ENCODE measurements at regions not wholly inside any gene's neighbourhood (a gene's known extent, or its start where the extent isn't known, plus 50 kb on each side); places are given as distances from the start of the nearest gene placed in this dataset.

DNA sequence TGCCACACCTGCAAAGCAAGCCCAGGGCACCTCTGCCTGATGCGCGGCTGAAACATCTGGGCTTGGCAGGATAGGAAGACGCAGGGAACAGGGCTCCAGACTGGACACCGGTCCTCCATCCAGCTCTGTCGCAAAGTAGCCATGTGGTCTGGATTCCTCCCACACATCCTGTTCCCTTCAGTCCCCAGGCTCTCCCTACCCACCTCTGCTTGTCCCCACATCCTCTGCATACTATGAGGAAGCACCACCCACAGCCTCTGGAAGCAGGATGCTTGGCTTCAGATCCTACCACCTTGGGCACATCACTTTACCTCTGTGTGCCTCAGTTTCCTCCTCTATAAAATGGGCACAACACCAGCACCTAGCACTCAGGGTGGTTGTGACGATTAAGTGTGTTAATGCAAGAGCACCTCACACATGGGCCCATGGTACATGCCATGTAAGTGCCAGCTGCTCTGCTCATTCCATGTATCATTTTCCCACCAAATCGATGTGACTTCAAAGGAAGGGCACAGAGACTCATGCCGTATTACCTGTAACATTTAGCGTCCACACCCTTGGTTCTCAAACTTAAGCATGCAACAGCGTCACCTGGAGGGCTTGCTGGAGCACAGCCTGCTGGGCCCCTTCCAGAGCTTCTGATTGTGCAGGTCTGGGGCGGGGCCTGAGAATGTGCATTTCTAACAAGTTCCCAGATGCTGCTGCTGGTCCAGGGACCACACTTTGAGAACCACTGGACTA lies 138.6 kb upstream of the SDK2 start (continued):
- TF ChIP-seq, protein P1, sequence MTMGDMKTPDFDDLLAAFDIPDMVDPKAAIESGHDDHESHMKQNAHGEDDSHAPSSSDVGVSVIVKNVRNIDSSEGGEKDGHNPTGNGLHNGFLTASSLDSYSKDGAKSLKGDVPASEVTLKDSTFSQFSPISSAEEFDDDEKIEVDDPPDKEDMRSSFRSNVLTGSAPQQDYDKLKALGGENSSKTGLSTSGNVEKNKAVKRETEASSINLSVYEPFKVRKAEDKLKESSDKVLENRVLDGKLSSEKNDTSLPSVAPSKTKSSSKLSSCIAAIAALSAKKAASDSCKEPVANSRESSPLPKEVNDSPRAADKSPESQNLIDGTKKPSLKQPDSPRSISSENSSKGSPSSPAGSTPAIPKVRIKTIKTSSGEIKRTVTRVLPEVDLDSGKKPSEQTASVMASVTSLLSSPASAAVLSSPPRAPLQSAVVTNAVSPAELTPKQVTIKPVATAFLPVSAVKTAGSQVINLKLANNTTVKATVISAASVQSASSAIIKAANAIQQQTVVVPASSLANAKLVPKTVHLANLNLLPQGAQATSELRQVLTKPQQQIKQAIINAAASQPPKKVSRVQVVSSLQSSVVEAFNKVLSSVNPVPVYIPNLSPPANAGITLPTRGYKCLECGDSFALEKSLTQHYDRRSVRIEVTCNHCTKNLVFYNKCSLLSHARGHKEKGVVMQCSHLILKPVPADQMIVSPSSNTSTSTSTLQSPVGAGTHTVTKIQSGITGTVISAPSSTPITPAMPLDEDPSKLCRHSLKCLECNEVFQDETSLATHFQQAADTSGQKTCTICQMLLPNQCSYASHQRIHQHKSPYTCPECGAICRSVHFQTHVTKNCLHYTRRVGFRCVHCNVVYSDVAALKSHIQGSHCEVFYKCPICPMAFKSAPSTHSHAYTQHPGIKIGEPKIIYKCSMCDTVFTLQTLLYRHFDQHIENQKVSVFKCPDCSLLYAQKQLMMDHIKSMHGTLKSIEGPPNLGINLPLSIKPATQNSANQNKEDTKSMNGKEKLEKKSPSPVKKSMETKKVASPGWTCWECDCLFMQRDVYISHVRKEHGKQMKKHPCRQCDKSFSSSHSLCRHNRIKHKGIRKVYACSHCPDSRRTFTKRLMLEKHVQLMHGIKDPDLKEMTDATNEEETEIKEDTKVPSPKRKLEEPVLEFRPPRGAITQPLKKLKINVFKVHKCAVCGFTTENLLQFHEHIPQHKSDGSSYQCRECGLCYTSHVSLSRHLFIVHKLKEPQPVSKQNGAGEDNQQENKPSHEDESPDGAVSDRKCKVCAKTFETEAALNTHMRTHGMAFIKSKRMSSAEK (CRISPR knock-in tag; IDR thresholded peaks at IDR 0.05; ENCODE audit: borderline replicate concordance) = no peak

DNA sequence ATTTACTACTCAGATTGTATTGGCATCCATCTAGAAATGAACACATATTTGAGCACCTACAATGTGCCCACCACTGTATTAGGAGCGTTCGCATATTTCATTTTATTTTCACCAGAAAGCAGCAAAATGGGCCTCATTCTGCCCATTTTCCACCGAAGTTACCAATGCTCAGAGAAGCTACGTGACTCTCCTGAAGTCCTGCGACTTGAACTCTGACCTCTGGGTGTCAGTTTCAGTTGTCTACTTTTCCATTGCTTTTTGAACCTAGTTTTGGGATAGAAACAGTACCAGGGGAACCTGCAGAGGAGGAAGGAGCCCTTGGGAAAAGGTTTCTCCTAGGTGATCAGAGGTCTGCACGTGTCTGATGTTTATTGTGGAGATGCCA lies 139.1 kb upstream of the SDK2 start:
- ATAC-seq (no peak), DNase-seq (ENCODE audit: low spot score) (no peak)
- H3K4me3 Mint-ChIP-seq = no peak overlapping the region
- H3K27me3 Mint-ChIP-seq (ENCODE audit: low read depth) = peaks cover 7% of the 10 kb centered on the region; the same call in 1 of the 2 replicates
- ChIA-PET CTCF (interaction anchor here (0.6 to 4.4 kb wide), 13 partner anchors 17 to 167 kb away, joined by 3 to 30 read pairs (median 4); no protein-coding TSS in a partner anchor), POLR2A (no interaction called here)
- TF ChIP-seq, protein P2, sequence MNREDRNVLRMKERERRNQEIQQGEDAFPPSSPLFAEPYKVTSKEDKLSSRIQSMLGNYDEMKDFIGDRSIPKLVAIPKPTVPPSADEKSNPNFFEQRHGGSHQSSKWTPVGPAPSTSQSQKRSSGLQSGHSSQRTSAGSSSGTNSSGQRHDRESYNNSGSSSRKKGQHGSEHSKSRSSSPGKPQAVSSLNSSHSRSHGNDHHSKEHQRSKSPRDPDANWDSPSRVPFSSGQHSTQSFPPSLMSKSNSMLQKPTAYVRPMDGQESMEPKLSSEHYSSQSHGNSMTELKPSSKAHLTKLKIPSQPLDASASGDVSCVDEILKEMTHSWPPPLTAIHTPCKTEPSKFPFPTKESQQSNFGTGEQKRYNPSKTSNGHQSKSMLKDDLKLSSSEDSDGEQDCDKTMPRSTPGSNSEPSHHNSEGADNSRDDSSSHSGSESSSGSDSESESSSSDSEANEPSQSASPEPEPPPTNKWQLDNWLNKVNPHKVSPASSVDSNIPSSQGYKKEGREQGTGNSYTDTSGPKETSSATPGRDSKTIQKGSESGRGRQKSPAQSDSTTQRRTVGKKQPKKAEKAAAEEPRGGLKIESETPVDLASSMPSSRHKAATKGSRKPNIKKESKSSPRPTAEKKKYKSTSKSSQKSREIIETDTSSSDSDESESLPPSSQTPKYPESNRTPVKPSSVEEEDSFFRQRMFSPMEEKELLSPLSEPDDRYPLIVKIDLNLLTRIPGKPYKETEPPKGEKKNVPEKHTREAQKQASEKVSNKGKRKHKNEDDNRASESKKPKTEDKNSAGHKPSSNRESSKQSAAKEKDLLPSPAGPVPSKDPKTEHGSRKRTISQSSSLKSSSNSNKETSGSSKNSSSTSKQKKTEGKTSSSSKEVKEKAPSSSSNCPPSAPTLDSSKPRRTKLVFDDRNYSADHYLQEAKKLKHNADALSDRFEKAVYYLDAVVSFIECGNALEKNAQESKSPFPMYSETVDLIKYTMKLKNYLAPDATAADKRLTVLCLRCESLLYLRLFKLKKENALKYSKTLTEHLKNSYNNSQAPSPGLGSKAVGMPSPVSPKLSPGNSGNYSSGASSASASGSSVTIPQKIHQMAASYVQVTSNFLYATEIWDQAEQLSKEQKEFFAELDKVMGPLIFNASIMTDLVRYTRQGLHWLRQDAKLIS (CRISPR knock-in tag; IDR thresholded peaks at IDR 0.05; ENCODE audit: borderline replicate concordance) = no peak
- no peak overlapping the region for H3K27ac Mint-ChIP-seq
- H3K4me1 Mint-ChIP-seq = peaks cover 54% of the 10 kb centered on the region
- H3K9me3 Mint-ChIP-seq = peaks cover 17% of the 10 kb centered on the region
- peaks cover 2% of the 10 kb centered on the region; the same call in 1 of the 2 replicates for H3K36me3 Mint-ChIP-seq

DNA sequence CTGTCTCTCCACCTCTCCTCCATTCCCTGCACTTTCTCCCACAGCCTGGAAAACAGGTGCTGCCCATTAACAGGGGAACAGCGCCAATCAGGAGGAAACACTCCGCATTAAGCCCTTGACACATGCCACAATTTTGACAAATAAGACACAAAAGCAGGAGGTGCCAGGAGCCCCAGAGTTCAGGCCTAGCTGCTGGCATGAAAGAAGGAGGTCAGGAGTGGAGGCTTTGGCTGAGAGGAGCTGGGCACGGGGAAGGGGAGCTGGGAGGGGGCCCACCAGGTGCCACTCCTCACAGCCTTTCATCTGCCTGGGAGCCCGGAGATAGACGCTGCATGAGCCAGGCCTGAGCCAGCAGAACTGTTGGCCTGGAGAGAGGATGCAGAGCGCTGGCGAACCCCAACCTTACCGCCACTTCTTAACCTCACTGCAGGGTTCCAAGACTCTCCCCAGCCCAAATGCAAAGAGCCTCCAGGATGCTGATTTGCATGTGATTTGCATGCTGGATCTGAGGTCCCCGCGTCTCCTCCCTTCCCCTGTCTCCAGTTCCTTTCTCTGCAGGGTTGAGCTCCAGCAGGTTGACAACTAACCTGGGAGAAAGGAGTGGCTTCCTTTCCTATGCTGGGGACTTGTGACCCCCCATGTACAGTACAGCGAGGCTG lies 139.8 kb upstream of the SDK2 start:
- POLR2A ChIA-PET = interaction anchor here (1.1 kb wide), 1 partner anchor 37 kb away, joined by 3 read pairs; no protein-coding TSS in a partner anchor
- DNase-seq (ENCODE audit: low spot score) = no peak
- H3K4me1 Mint-ChIP-seq = peaks cover 55% of the 10 kb centered on the region
- TF ChIP-seq ZNF423 (CRISPR knock-in tag; IDR thresholded peaks at IDR 0.05) (peak; percentile 66), ZNF396 (CRISPR knock-in tag; IDR thresholded peaks at IDR 0.05; ENCODE audit: borderline replicate concordance) (no peak)
- no peak overlapping the region for H3K4me3 Mint-ChIP-seq
- CTCF ChIA-PET = interaction anchor here (0.6 to 4.4 kb wide), 14 partner anchors 11 to 225 kb away, joined by 3 to 30 read pairs (median 4); no protein-coding TSS in a partner anchor
- no peak overlapping the region for H3K27ac Mint-ChIP-seq
- H3K27me3 Mint-ChIP-seq (ENCODE audit: low read depth) = peaks cover 7% of the 10 kb centered on the region; the same call in 1 of the 2 replicates
- H3K9me3 Mint-ChIP-seq = peaks cover 12% of the 10 kb centered on the region
- peaks cover 2% of the 10 kb centered on the region; the same call in 1 of the 2 replicates for H3K36me3 Mint-ChIP-seq
- peak; percentile 38 for ATAC-seq

DNA sequence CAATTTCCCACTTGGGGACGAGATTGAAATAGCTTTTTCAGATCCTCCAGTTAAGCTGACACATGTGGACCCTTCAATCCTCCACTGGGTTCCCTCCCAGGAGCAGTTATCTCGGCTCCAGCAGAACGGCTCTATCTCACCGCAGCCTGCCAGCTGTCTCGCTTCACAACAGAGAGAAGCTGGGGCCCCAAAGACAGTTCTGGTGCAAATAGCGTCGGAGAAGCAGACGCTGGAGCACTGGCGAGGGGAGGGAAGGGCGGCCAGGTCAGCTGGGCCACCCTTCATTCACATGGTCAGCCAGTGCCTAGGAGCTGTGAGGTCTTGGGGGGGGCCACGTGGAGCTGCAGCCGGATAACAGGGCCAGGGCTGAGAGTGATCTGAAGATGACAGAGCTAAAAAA lies 141.3 kb upstream of the SDK2 start:
- Mint-ChIP-seq H3K27me3 (ENCODE audit: low read depth) (peaks cover 10% of the 10 kb centered on the region; the same call in 1 of the 2 replicates), H3K9me3 (peaks cover 1% of the 10 kb centered on the region), H3K4me1 (peaks cover 55% of the 10 kb centered on the region), H3K4me3 (no peak overlapping the region), H3K36me3 (no peaks in the 10 kb centered on the region), H3K27ac (no peak overlapping the region)
- no peak for ATAC-seq
- no peak for DNase-seq (ENCODE audit: low spot score)
- ChIA-PET POLR2A (interaction anchor here (1.1 kb wide), 1 partner anchor 36 kb away, joined by 3 read pairs; no protein-coding TSS in a partner anchor), CTCF (interaction anchor here (1.0 to 4.4 kb wide), 9 partner anchors 20 to 629 kb away, joined by 3 to 30 read pairs (median 4); no protein-coding TSS in a partner anchor)
- TF ChIP-seq JUN (CRISPR knock-in tag; IDR thresholded peaks at IDR 0.05) (no peak), ZNF138 (CRISPR knock-in tag; conservative IDR thresholded peaks at IDR 0.05) (no peak)
- TF ChIP-seq, protein P3, sequence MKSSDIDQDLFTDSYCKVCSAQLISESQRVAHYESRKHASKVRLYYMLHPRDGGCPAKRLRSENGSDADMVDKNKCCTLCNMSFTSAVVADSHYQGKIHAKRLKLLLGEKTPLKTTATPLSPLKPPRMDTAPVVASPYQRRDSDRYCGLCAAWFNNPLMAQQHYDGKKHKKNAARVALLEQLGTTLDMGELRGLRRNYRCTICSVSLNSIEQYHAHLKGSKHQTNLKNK (CRISPR knock-in tag; IDR thresholded peaks at IDR 0.05) = no peak
- TF ChIP-seq, protein P4, sequence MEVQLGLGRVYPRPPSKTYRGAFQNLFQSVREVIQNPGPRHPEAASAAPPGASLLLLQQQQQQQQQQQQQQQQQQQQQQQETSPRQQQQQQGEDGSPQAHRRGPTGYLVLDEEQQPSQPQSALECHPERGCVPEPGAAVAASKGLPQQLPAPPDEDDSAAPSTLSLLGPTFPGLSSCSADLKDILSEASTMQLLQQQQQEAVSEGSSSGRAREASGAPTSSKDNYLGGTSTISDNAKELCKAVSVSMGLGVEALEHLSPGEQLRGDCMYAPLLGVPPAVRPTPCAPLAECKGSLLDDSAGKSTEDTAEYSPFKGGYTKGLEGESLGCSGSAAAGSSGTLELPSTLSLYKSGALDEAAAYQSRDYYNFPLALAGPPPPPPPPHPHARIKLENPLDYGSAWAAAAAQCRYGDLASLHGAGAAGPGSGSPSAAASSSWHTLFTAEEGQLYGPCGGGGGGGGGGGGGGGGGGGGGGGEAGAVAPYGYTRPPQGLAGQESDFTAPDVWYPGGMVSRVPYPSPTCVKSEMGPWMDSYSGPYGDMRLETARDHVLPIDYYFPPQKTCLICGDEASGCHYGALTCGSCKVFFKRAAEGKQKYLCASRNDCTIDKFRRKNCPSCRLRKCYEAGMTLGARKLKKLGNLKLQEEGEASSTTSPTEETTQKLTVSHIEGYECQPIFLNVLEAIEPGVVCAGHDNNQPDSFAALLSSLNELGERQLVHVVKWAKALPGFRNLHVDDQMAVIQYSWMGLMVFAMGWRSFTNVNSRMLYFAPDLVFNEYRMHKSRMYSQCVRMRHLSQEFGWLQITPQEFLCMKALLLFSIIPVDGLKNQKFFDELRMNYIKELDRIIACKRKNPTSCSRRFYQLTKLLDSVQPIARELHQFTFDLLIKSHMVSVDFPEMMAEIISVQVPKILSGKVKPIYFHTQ (CRISPR knock-in tag; IDR thresholded peaks at IDR 0.05) = no peak
- TF ChIP-seq, protein P5, sequence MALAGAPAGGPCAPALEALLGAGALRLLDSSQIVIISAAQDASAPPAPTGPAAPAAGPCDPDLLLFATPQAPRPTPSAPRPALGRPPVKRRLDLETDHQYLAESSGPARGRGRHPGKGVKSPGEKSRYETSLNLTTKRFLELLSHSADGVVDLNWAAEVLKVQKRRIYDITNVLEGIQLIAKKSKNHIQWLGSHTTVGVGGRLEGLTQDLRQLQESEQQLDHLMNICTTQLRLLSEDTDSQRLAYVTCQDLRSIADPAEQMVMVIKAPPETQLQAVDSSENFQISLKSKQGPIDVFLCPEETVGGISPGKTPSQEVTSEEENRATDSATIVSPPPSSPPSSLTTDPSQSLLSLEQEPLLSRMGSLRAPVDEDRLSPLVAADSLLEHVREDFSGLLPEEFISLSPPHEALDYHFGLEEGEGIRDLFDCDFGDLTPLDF (CRISPR knock-in tag; IDR thresholded peaks at IDR 0.05) = no peak
- TF ChIP-seq, protein P2 (CRISPR knock-in tag; IDR thresholded peaks at IDR 0.05; ENCODE audit: borderline replicate concordance) = no peak
